CD4-positive, alpha-beta T cell treated with Interleukin-2 at 100 ng/mL for 4 hours (primary cell): ENCODE measurements at regions not wholly inside any gene's neighbourhood (a gene's known extent, or its start where the extent isn't known, plus 50 kb on each side); places are given as distances from the start of the nearest gene placed in this dataset.

Experiments used
- DNase-seq: peaks from one replicate; pipeline ENCODE4 v3.0.0-alpha.2; 2020; ENCODE audit warnings: low spot score

GRCh38 chr12:93134175-93134890 lies 205.2 kb upstream of the EEA1 start:
- DNase-seq = no peak

- no peak for DNase-seq
These were observed 205.8 kb upstream of the EEA1 start for GRCh38 chr12:93134893-93135285.

- DNase-seq = no peak
These were observed 206.5 kb upstream of the EEA1 start for GRCh38 chr12:93135286-93136239.

- DNase-seq = no peak
These were observed 207.4 kb upstream of the EEA1 start for GRCh38 chr12:93136253-93137055.

- DNase-seq = no peak
These were observed 208.8 kb upstream of the EEA1 start for GRCh38 chr12:93137656-93138612.

- no peak for DNase-seq
These were observed 210.1 kb upstream of the EEA1 start for GRCh38 chr12:93139028-93139665.

GRCh38 chr12:93140325-93140724 lies 211.2 kb upstream of the EEA1 start:
- DNase-seq = no peak

- no peak for DNase-seq
These were observed 211.7 kb upstream of the EEA1 start for GRCh38 chr12:93140801-93141200.

- no peak for DNase-seq
These were observed 213.8 kb upstream of the EEA1 start for GRCh38 chr12:93142881-93143280.

GRCh38 chr12:93144109-93144508 lies 215.0 kb upstream of the EEA1 start:
- no peak for DNase-seq

- DNase-seq = no peak
These were observed 216.0 kb upstream of the EEA1 start for GRCh38 chr12:93145086-93145485.

- DNase-seq = no peak
These were observed 217.3 kb upstream of the EEA1 start for GRCh38 chr12:93146263-93146939.

GRCh38 chr12:93146970-93147369 lies 217.9 kb upstream of the EEA1 start:
- no peak for DNase-seq

GRCh38 chr12:93148412-93148811 lies 219.3 kb upstream of the EEA1 start:
- no peak for DNase-seq

GRCh38 chr12:93149229-93149628 lies 220.1 kb upstream of the EEA1 start:
- DNase-seq = no peak

GRCh38 chr12:93151079-93151762 lies 222.1 kb upstream of the EEA1 start:
- no peak for DNase-seq

GRCh38 chr12:93152617-93153016 lies 223.5 kb upstream of the EEA1 start:
- no peak for DNase-seq

- DNase-seq = no peak
These were observed 224.2 kb upstream of the EEA1 start for GRCh38 chr12:93153321-93153720.

GRCh38 chr12:93154096-93154728 lies 223.5 kb upstream of the NUDT4 start:
- DNase-seq = no peak
